Panc1 (cell line): ENCODE measurements at regions not wholly inside any gene's neighbourhood (a gene's known extent, or its start where the extent isn't known, plus 50 kb on each side); places are given as distances from the start of the nearest gene placed in this dataset.

Experiments
- ATAC-seq: fragments of 200-7000 bp; cut with Tn5 transposase; 2 replicates; pipeline ENCODE4 v1.9.1; 2020; ENCODE audit warnings: mild to moderate bottlenecking, moderate library complexity
- BruUV-seq: library from RNA; stranded (reverse); fragments of 400-500 nt; replicated peaks from 2 replicates; lab custom pipeline; 2021; lab: Mats Ljungman, UMichigan
- CTCF ChIA-PET: fragments of 300-600 bp; sonication (Branson Sonifier 250); formaldehyde crosslinking; loops from one replicate; lab custom pipeline; 2022; ENCODE audit warnings: antibody characterized with exemption; lab: Charles Lee
- POLR2A ChIA-PET: fragments of 300-600 bp; sonication (Branson Sonifier 250); formaldehyde crosslinking; loops from one replicate; lab custom pipeline; 2022; ENCODE audit warnings: antibody characterized with exemption; lab: Charles Lee
- DNase-seq: peaks from one replicate; pipeline ENCODE4 v3.0.0-alpha.2; 2010; ENCODE audit warnings: low read depth, low spot score
- H3K27ac ChIP-seq: 2 replicates; pipeline ENCODE4 v1.5.1; 2011; ENCODE audit warnings: mild to moderate bottlenecking, low read length, inconsistent platforms
- H3K27me3 ChIP-seq: fragments of 200-500 bp; sonication (Bioruptor generic); 2 replicates; pipeline ENCODE4 v1.6.0; 2014; ENCODE audit warnings: low read length, inconsistent platforms; ENCODE audit not compliant: control insufficient read depth, insufficient read depth
- H3K36me3 ChIP-seq: fragments of 200-500 bp; sonication (Bioruptor generic); 2 replicates; pipeline ENCODE4 v1.5.1; 2014; ENCODE audit warnings: inconsistent platforms, mild to moderate bottlenecking, low read length, moderate library complexity; ENCODE audit not compliant: control insufficient read depth, insufficient read depth
- H3K4me1 ChIP-seq: 2 replicates; pipeline ENCODE4 v1.5.1; 2011; ENCODE audit warnings: inconsistent platforms, mild to moderate bottlenecking, low read length, moderate library complexity; ENCODE audit not compliant: control insufficient read depth, insufficient read depth
- H3K4me3 ChIP-seq, 2 experiments: 2 replicates each; pipeline ENCODE4 v1.5.1; 2011 to 2012; ENCODE audit warnings: low read depth in 2 of 2, low read length in 2 of 2, mild to moderate bottlenecking in 2 of 2, inconsistent platforms in 1 of 2, moderate library complexity in 1 of 2
- H3K9me3 ChIP-seq: fragments of 200-500 bp; sonication (Bioruptor generic); 2 replicates; pipeline ENCODE4 v1.5.1; 2014; ENCODE audit warnings: low read depth, mild to moderate bottlenecking, inconsistent platforms, low read length, moderate library complexity; ENCODE audit not compliant: control insufficient read depth, insufficient read depth
- POLR2AphosphoS5 ChIP-seq: IDR thresholded peaks from 2 replicates; pipeline ENCODE4 v1.6.1; 2012; ENCODE audit warnings: mild to moderate bottlenecking, low read depth, low read length, moderate library complexity
- SIN3A ChIP-seq: IDR thresholded peaks from 2 replicates; pipeline ENCODE4 v1.6.1; 2012; ENCODE audit warnings: low read depth, mild to moderate bottlenecking, low read length, moderate library complexity, borderline replicate concordance; ENCODE audit not compliant: insufficient read depth
- TCF7L2 ChIP-seq: IDR thresholded peaks from 2 replicates; pipeline ENCODE4 v1.6.1; 2011; ENCODE audit warnings: mild to moderate bottlenecking, low read depth, low read length, inconsistent platforms
- in situ Hi-C: cut with HindIII; loops from 2 replicates; pipeline ENCODE4 v1.10.0; 2016; ENCODE audit warnings: low sequenced_read_pairs, low pct_unique_long_range_greater_than_20kb
- intact Hi-C: fragments of 100-400 bp; cut with micrococcal nuclease; formaldehyde crosslinking; loops from one replicate; pipeline ENCODE4 v1.10.0; 2022; ENCODE audit not compliant: unreplicated experiment
- TF ChIP-seq, protein P1 (sequence below): fragments of 450-650 bp; IDR thresholded peaks from 2 replicates; pipeline ENCODE4 v1.5.1; 2017; ENCODE audit warnings: mild to moderate bottlenecking
- TF ChIP-seq, protein P2 (sequence below), 2 experiments: IDR thresholded peaks; 2 replicates each; pipeline ENCODE4 v1.6.1; 2011 to 2012; ENCODE audit warnings: low read depth in 2 of 2, control low read depth in 1 of 2, low read length in 1 of 2, mild to moderate bottlenecking in 1 of 2, moderate library complexity in 1 of 2; ENCODE audit not compliant: insufficient read depth in 1 of 2

- no peak overlapping the region for H3K27ac ChIP-seq
- H3K4me3 ChIP-seq = no peak overlapping the region
- H3K9me3 ChIP-seq = no peaks in the 10 kb centered on the region
- ChIA-PET CTCF (no interaction called here), POLR2A (no interaction called here)
- no peak for ATAC-seq
- TF ChIP-seq, protein P1, sequence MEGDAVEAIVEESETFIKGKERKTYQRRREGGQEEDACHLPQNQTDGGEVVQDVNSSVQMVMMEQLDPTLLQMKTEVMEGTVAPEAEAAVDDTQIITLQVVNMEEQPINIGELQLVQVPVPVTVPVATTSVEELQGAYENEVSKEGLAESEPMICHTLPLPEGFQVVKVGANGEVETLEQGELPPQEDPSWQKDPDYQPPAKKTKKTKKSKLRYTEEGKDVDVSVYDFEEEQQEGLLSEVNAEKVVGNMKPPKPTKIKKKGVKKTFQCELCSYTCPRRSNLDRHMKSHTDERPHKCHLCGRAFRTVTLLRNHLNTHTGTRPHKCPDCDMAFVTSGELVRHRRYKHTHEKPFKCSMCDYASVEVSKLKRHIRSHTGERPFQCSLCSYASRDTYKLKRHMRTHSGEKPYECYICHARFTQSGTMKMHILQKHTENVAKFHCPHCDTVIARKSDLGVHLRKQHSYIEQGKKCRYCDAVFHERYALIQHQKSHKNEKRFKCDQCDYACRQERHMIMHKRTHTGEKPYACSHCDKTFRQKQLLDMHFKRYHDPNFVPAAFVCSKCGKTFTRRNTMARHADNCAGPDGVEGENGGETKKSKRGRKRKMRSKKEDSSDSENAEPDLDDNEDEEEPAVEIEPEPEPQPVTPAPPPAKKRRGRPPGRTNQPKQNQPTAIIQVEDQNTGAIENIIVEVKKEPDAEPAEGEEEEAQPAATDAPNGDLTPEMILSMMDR = no peak
- TF ChIP-seq SIN3A (no peak), TCF7L2 (no peak), POLR2AphosphoS5 (no peak)
- TF ChIP-seq, protein P2, sequence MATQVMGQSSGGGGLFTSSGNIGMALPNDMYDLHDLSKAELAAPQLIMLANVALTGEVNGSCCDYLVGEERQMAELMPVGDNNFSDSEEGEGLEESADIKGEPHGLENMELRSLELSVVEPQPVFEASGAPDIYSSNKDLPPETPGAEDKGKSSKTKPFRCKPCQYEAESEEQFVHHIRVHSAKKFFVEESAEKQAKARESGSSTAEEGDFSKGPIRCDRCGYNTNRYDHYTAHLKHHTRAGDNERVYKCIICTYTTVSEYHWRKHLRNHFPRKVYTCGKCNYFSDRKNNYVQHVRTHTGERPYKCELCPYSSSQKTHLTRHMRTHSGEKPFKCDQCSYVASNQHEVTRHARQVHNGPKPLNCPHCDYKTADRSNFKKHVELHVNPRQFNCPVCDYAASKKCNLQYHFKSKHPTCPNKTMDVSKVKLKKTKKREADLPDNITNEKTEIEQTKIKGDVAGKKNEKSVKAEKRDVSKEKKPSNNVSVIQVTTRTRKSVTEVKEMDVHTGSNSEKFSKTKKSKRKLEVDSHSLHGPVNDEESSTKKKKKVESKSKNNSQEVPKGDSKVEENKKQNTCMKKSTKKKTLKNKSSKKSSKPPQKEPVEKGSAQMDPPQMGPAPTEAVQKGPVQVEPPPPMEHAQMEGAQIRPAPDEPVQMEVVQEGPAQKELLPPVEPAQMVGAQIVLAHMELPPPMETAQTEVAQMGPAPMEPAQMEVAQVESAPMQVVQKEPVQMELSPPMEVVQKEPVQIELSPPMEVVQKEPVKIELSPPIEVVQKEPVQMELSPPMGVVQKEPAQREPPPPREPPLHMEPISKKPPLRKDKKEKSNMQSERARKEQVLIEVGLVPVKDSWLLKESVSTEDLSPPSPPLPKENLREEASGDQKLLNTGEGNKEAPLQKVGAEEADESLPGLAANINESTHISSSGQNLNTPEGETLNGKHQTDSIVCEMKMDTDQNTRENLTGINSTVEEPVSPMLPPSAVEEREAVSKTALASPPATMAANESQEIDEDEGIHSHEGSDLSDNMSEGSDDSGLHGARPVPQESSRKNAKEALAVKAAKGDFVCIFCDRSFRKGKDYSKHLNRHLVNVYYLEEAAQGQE (IDR thresholded peaks at IDR 0.05; ENCODE audit: insufficient read depth in 1 of 2, low read depth in 2 of 2, low read length in 1 of 2) = no peak
- no peak for DNase-seq
- H3K36me3 ChIP-seq = no peaks in the 10 kb centered on the region
- intact Hi-C loops = no loop called here
- in situ Hi-C loops = no loop called here
- no TSS peak for BruUV-seq
- H3K4me1 ChIP-seq = no peaks in the 10 kb centered on the region
- H3K27me3 ChIP-seq = no peaks in the 10 kb centered on the region
Measured at GRCh38 chr13:37412241-37412921, 186.2 kb downstream of the POSTN start.

DNA sequence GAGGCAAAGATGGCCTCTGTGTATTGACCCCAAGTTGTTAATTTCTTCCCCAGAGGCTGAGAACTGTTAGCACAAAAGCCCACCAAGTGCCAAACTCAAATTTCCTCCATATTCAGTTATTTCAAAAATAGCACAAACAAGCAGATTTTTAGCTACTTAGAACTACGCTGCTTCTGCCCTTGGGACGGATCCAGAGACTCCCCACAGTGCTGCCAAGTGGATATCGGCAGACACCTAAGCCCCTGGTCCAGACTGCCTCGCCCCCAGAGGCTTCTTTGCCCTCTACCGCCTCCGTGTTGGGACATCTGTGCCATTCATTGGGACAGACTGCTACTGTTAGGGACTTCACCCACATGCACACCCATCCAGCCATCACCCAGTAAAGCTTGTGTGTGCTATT is 188.3 kb downstream of the POSTN start:
- Histone ChIP-seq H3K9me3 (no peaks in the 10 kb centered on the region), H3K4me1 (no peaks in the 10 kb centered on the region), H3K4me3 (no peak overlapping the region), H3K27me3 (no peaks in the 10 kb centered on the region), H3K27ac (no peak overlapping the region), H3K36me3 (no peaks in the 10 kb centered on the region)
- intact Hi-C loops (no loop called here), in situ Hi-C loops (no loop called here)
- POLR2A ChIA-PET = no interaction called here
- no peak for TF ChIP-seq TCF7L2
- no TSS peak for BruUV-seq
- DNase-seq (no peak), ATAC-seq (no peak)
- CTCF ChIA-PET = no interaction called here

DNA sequence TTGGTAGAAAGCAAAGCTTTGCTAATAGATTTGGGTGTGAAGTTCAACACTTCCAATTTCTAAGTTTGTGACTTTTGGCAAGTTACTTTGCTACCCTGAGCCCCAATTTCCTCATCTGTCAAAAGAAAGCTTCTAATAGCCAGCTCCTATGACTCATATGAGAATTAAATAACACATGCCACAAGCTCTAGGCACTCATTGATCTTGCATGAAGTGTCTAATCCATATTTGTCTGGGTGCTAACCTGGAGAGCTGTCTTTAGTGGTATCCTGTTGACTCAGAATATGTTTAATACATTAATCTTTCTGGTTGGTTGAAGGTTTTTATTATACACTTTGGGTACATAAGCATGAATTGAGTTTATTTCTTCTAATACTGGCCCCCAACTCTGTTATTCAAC is 188.8 kb downstream of the POSTN start:
- TF ChIP-seq, protein P2 (IDR thresholded peaks at IDR 0.05; ENCODE audit: insufficient read depth in 1 of 2, low read depth in 2 of 2, low read length in 1 of 2) = no peak
- TF ChIP-seq TCF7L2 = no peak
- TF ChIP-seq POLR2AphosphoS5 = no peak
- no peak for TF ChIP-seq SIN3A
- TF ChIP-seq, protein P1 = no peak
- H3K36me3 ChIP-seq = no peaks in the 10 kb centered on the region
- no peaks in the 10 kb centered on the region for H3K27me3 ChIP-seq
- no TSS peak for BruUV-seq
- H3K4me3 ChIP-seq = no peak overlapping the region
- no peak overlapping the region for H3K27ac ChIP-seq
- H3K9me3 ChIP-seq = no peaks in the 10 kb centered on the region
- POLR2A ChIA-PET = no interaction called here
- CTCF ChIA-PET = no interaction called here
- in situ Hi-C loops = no loop called here
- no peak for DNase-seq
- intact Hi-C loops = no loop called here
- H3K4me1 ChIP-seq = no peaks in the 10 kb centered on the region
- no peak for ATAC-seq
